ENCODE measurements at regions not wholly inside any gene's neighbourhood (a gene's known extent, or its start where the extent isn't known, plus 50 kb on each side); places are given as distances from the start of the nearest gene placed in this dataset.
"Not testable (repeated sequence)": the region's sequence is repeated elsewhere in the genome, so short reads cannot be mapped to it uniquely, and the experiment has no call there.

- H3K9me3 ChIP-seq (ENCODE audit: low read depth); H3K9me2 ChIP-seq (replicated peaks; ENCODE audit: insufficient read depth); H3K4me2 ChIP-seq; H2AFZ ChIP-seq; H3K27ac ChIP-seq; DNase-seq (ENCODE audit: low spot score); H3K27me3 ChIP-seq; H3K4me1 ChIP-seq (ENCODE audit: insufficient read depth); H3K4me3 ChIP-seq; H4K20me1 ChIP-seq (ENCODE audit: insufficient read depth, poor library complexity, severe bottlenecking); H3K36me3 ChIP-seq (replicated peaks; ENCODE audit: insufficient read depth, low read depth); H3K79me2 ChIP-seq: not testable (repeated sequence)
- 81% methylated on average over 1 of the region's 1 CpG for WGBS (ENCODE audit: low lambda C conversion rate, missing lambda C conversion rate)
Observed at GRCh38 chr12:9470367-9470766, 137.3 kb downstream of the KLRB1 start.

- not testable (repeated sequence) for H3K9me2 ChIP-seq (replicated peaks; ENCODE audit: insufficient read depth); DNase-seq (ENCODE audit: low spot score); H2AFZ ChIP-seq; H3K4me3 ChIP-seq; H4K20me1 ChIP-seq (ENCODE audit: insufficient read depth, poor library complexity, severe bottlenecking); H3K79me2 ChIP-seq; H3K27me3 ChIP-seq; H3K36me3 ChIP-seq (replicated peaks; ENCODE audit: insufficient read depth, low read depth); H3K4me2 ChIP-seq; H3K27ac ChIP-seq; H3K9me3 ChIP-seq (ENCODE audit: low read depth); H3K4me1 ChIP-seq (ENCODE audit: insufficient read depth)
- 0% methylated on average over 1 of the region's 1 CpG for WGBS (ENCODE audit: low lambda C conversion rate, missing lambda C conversion rate)
Observed at GRCh38 chr12:9469956-9470355, 137.8 kb downstream of the KLRB1 start.

GRCh38 chr12:9469463-9469862, 138.3 kb downstream of the KLRB1 start:
- not testable (repeated sequence) for H3K36me3 ChIP-seq (replicated peaks; ENCODE audit: insufficient read depth, low read depth); H2AFZ ChIP-seq; H3K9me2 ChIP-seq (replicated peaks; ENCODE audit: insufficient read depth); H3K27ac ChIP-seq; DNase-seq (ENCODE audit: low spot score); H3K9me3 ChIP-seq (ENCODE audit: low read depth); H3K4me2 ChIP-seq; H3K79me2 ChIP-seq; H4K20me1 ChIP-seq (ENCODE audit: insufficient read depth, poor library complexity, severe bottlenecking); H3K27me3 ChIP-seq; H3K4me3 ChIP-seq; H3K4me1 ChIP-seq (ENCODE audit: insufficient read depth)
- 89% methylated on average over 2 of the region's 2 CpGs for WGBS (ENCODE audit: low lambda C conversion rate, missing lambda C conversion rate)

GRCh38 chr12:9468998-9469397, 138.7 kb downstream of the KLRB1 start:
- not testable (repeated sequence) for H4K20me1 ChIP-seq (ENCODE audit: insufficient read depth, poor library complexity, severe bottlenecking); H3K27me3 ChIP-seq; H3K36me3 ChIP-seq (replicated peaks; ENCODE audit: insufficient read depth, low read depth); H3K9me3 ChIP-seq (ENCODE audit: low read depth); H3K79me2 ChIP-seq; H3K9me2 ChIP-seq (replicated peaks; ENCODE audit: insufficient read depth); H3K4me3 ChIP-seq; H2AFZ ChIP-seq; H3K4me2 ChIP-seq; H3K4me1 ChIP-seq (ENCODE audit: insufficient read depth); H3K27ac ChIP-seq
- DNase-seq (ENCODE audit: low spot score), result peak; percentile 75
- 37% methylated on average over 6 of the region's 6 CpGs for WGBS (ENCODE audit: low lambda C conversion rate, missing lambda C conversion rate)
- TF ChIP-seq CTCF (IDR thresholded peaks at IDR 0.05; ENCODE audit: poor library complexity), result peak; percentile 61

GRCh38 chr12:9468144-9468543, 139.6 kb downstream of the KLRB1 start:
- not testable (repeated sequence) for H3K4me1 ChIP-seq (ENCODE audit: insufficient read depth); H3K79me2 ChIP-seq; H3K27ac ChIP-seq; H3K9me2 ChIP-seq (replicated peaks; ENCODE audit: insufficient read depth); H3K4me2 ChIP-seq; H3K4me3 ChIP-seq; H3K27me3 ChIP-seq; H4K20me1 ChIP-seq (ENCODE audit: insufficient read depth, poor library complexity, severe bottlenecking); H3K9me3 ChIP-seq (ENCODE audit: low read depth); DNase-seq (ENCODE audit: low spot score); H2AFZ ChIP-seq; H3K36me3 ChIP-seq (replicated peaks; ENCODE audit: insufficient read depth, low read depth)
- TF ChIP-seq CTCF (IDR thresholded peaks at IDR 0.05; ENCODE audit: poor library complexity), result peak; percentile 7
- WGBS (ENCODE audit: low lambda C conversion rate, missing lambda C conversion rate), result 83% methylated on average over 1 of the region's 1 CpG
